Activated CD4-positive, alpha-beta T cell treated with anti-CD3 and anti-CD28 coated beads, Interleukin-2, amount 10 ng/mL, durations not matched to agents 24 days and 14 days (primary cell): ENCODE measurements at regions not wholly inside any gene's neighbourhood (a gene's known extent, or its start where the extent isn't known, plus 50 kb on each side); places are given as distances from the start of the nearest gene placed in this dataset.

Experiments
- DNase-seq: peaks from one replicate; pipeline ENCODE4 v3.0.0; 2022
- H3K27ac Mint-ChIP-seq: one replicate; pipeline ENCODE4 v1.8.0; 2022; ENCODE audit warnings: mild to moderate bottlenecking, mixed read lengths
- H3K27me3 Mint-ChIP-seq: one replicate; pipeline ENCODE4 v1.8.0; 2022; ENCODE audit warnings: mixed read lengths
- H3K36me3 Mint-ChIP-seq: one replicate; pipeline ENCODE4 v1.8.0; 2022; ENCODE audit warnings: low read depth, mild to moderate bottlenecking, mixed read lengths
- H3K4me1 Mint-ChIP-seq: one replicate; pipeline ENCODE4 v1.8.0; 2021; ENCODE audit warnings: mixed read lengths
- H3K4me3 Mint-ChIP-seq: one replicate; pipeline ENCODE4 v1.8.0; 2022; ENCODE audit warnings: mild to moderate bottlenecking, moderate library complexity, mixed read lengths
- H3K9me3 Mint-ChIP-seq: one replicate; pipeline ENCODE4 v1.8.0; 2021; ENCODE audit warnings: mixed read lengths
- intact Hi-C: fragments of 100-400 bp; cut with micrococcal nuclease; formaldehyde crosslinking; loops from one replicate; pipeline ENCODE4 v1.15.1; 2023

DNA sequence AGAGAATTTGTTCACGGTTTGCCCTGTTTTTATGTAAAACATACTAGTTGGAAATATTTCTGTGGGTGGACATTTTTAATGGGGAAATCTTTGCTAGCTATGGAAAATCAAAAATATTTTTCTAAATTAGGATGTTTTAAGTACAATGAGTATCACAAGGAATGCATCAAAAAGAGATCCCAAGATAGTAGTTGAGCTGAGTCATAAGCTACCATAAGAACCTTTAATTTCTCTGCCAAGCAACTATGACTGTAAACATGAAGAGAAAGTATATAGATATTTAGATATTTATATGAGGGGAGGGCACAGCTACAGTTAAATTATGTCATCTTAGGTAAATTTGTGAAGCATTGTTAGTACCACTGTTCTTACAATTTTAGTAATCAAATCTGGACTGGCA is 646.2 kb downstream of the XIRP2 start:
- Mint-ChIP-seq H3K27ac (no peak overlapping the region), H3K36me3 (no peaks in the 10 kb centered on the region), H3K9me3 (no peaks in the 10 kb centered on the region), H3K27me3 (no peaks in the 10 kb centered on the region), H3K4me3 (no peak overlapping the region), H3K4me1 (no peaks in the 10 kb centered on the region)
- intact Hi-C loops = no loop called here
- no peak for DNase-seq

DNA sequence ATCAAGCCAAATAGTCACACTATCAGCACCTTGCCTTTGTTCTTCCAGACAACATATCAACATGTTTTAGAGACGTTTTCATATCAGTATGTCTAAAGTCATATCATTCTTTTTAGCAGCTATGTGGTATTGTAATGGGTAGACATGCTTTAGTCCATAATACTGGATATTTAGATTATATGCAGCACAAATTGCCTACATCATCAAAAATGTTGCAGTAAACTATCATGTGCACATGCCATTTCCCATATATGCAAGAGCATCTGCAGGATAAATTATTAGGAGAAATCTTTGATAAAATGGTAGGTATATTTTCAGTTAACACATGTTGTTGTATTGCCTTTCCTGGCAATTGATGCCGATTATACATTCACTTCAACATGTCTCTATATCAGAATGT is 636.5 kb downstream of the XIRP2 start:
- Mint-ChIP-seq H3K36me3 (no peaks in the 10 kb centered on the region), H3K4me1 (no peaks in the 10 kb centered on the region), H3K27me3 (no peaks in the 10 kb centered on the region), H3K9me3 (no peaks in the 10 kb centered on the region), H3K27ac (no peak overlapping the region), H3K4me3 (no peak overlapping the region)
- DNase-seq = no peak
- intact Hi-C loops = no loop called here

DNA sequence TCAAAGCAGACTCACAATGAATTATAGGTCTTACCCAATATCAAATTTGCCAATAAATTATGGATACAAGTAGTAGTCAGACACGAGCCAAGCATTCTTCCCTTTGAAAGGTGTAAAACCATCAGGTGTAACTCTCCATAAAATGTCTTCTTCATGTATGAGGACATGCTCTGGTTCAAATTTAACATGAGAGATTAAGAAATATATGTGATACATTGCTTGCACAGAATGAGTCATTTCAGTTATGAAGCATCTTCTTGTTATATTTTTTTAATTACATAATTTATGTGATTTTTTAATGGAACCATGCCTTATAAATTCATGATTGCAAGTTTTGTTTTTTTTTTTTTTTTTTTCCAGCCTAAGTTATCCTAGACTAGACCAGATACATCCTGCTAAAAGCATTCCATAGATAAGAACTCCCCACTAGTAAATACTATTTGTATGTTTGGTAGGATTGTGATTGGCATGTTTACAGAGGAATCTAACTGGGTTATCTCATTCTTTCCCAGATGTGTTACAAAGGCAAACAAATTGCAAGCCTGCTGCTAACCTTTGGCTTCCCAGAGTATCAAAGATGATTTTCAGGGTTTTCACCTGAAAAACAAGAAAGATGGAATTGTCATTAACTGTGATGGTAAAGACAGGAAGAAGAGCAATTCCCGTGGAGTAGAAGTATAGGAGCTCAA is 621.9 kb downstream of the XIRP2 start:
- no peaks in the 10 kb centered on the region for H3K36me3 Mint-ChIP-seq

GRCh38 chr2:167509586-167509985 is 621.3 kb downstream of the XIRP2 start:
- intact Hi-C loops = no loop called here

More for the DNA sequence above, 621.9 kb downstream of the XIRP2 start:
- H3K9me3 Mint-ChIP-seq = no peaks in the 10 kb centered on the region
- H3K4me3 Mint-ChIP-seq = no peak overlapping the region
- no peak for DNase-seq
- H3K27ac Mint-ChIP-seq = no peak overlapping the region
- no peaks in the 10 kb centered on the region for H3K4me1 Mint-ChIP-seq
- intact Hi-C loops = no loop called here
- H3K27me3 Mint-ChIP-seq = no peaks in the 10 kb centered on the region

GRCh38 chr2:167508709-167509108 is 620.4 kb downstream of the XIRP2 start:
- Mint-ChIP-seq H3K4me3 (no peak overlapping the region), H3K27ac (no peak overlapping the region), H3K9me3 (no peaks in the 10 kb centered on the region), H3K4me1 (no peaks in the 10 kb centered on the region), H3K36me3 (no peaks in the 10 kb centered on the region), H3K27me3 (no peaks in the 10 kb centered on the region)
- DNase-seq = no peak
- intact Hi-C loops = no loop called here

More at GRCh38 chr2:167509586-167509985, 621.3 kb downstream of the XIRP2 start:
- Mint-ChIP-seq H3K9me3 (no peaks in the 10 kb centered on the region), H3K27me3 (no peaks in the 10 kb centered on the region), H3K4me1 (no peaks in the 10 kb centered on the region), H3K27ac (no peak overlapping the region), H3K4me3 (no peak overlapping the region), H3K36me3 (no peaks in the 10 kb centered on the region)
- DNase-seq = no peak

DNA sequence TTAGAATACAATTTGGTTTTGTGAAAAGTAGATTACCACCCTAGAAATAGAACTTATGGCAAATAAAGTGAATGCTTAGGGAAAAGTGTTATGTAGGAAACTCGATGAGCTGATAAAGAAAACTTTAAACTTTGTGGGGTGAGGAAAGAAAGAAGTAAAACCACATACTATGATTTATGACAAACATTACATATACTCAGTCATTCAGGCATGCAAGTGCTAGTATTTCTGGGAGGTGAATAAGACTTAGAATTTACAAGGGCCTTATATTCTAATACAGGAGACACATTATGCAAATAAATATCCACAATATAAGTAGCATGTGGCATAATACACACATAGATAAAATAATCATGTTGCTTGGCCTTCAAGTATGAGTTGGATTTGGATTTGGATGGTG is 618.1 kb downstream of the XIRP2 start:
- Mint-ChIP-seq H3K36me3 (no peaks in the 10 kb centered on the region), H3K27ac (no peak overlapping the region), H3K4me3 (no peak overlapping the region), H3K4me1 (no peaks in the 10 kb centered on the region), H3K27me3 (no peaks in the 10 kb centered on the region), H3K9me3 (no peaks in the 10 kb centered on the region)
- intact Hi-C loops = no loop called here
- DNase-seq = no peak

GRCh38 chr2:167504695-167505094 is 616.4 kb downstream of the XIRP2 start:
- intact Hi-C loops = no loop called here
- Mint-ChIP-seq H3K36me3 (no peaks in the 10 kb centered on the region), H3K4me3 (no peak overlapping the region), H3K27me3 (no peaks in the 10 kb centered on the region), H3K27ac (no peak overlapping the region), H3K9me3 (no peaks in the 10 kb centered on the region), H3K4me1 (no peaks in the 10 kb centered on the region)
- DNase-seq = no peak

DNA sequence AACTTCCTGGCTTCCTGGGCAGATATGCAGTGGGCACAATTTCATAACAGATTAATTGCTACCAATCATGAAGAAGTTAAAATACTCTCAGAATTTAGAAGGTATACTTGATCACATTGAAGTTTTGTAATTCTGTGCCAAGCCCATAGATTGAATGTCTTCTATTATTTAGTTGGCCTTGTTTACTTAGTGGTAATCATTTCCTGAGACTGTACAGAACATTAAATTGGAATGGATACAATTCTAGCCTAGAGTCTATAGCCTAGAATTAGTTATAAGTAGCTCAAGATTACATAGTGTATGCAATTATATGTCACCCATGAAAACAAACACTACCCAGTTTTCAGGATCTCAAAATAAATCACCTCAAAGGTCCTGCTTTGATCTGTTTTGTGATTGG is 615.8 kb downstream of the XIRP2 start:
- no peaks in the 10 kb centered on the region for H3K36me3 Mint-ChIP-seq
- DNase-seq = no peak
- no peak overlapping the region for H3K4me3 Mint-ChIP-seq
- no peaks in the 10 kb centered on the region for H3K4me1 Mint-ChIP-seq
- no peaks in the 10 kb centered on the region for H3K27me3 Mint-ChIP-seq
- H3K9me3 Mint-ChIP-seq = no peaks in the 10 kb centered on the region
- H3K27ac Mint-ChIP-seq = no peak overlapping the region
- intact Hi-C loops = no loop called here

DNA sequence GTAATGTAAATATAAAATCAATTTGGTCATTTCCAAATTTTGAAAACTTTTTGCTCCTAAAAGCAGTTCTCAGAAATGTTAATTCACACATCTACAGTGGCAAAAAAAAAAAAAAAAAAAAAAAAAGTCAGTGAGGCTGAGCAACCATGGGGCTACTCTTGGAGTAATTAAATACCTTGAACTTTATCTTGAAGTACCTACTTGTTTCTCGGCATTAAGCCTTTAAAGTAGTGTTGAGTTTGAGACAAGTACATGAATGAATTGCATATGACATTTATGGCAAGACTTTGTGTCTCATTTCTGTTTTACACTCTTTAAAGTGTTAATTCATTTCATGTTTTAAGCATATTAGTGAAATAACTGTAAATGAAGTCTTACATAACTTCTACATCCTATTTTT is 613.3 kb downstream of the XIRP2 start:
- Mint-ChIP-seq H3K36me3 (no peaks in the 10 kb centered on the region), H3K4me1 (no peaks in the 10 kb centered on the region), H3K4me3 (no peak overlapping the region), H3K9me3 (no peaks in the 10 kb centered on the region), H3K27ac (no peak overlapping the region), H3K27me3 (no peaks in the 10 kb centered on the region)
- intact Hi-C loops = no loop called here
- no peak for DNase-seq

GRCh38 chr2:167493862-167494261 is 605.6 kb downstream of the XIRP2 start:
- Mint-ChIP-seq H3K36me3 (no peaks in the 10 kb centered on the region), H3K27ac (no peak overlapping the region), H3K27me3 (no peaks in the 10 kb centered on the region), H3K9me3 (no peaks in the 10 kb centered on the region), H3K4me3 (no peak overlapping the region), H3K4me1 (no peaks in the 10 kb centered on the region)
- intact Hi-C loops = no loop called here
- no peak for DNase-seq

- Mint-ChIP-seq H3K36me3 (no peaks in the 10 kb centered on the region), H3K27me3 (no peaks in the 10 kb centered on the region), H3K9me3 (no peaks in the 10 kb centered on the region), H3K4me1 (no peaks in the 10 kb centered on the region), H3K27ac (no peak overlapping the region), H3K4me3 (no peak overlapping the region)
- intact Hi-C loops = no loop called here
- DNase-seq = no peak
Measured at GRCh38 chr2:167492486-167492885, 604.2 kb downstream of the XIRP2 start.

DNA sequence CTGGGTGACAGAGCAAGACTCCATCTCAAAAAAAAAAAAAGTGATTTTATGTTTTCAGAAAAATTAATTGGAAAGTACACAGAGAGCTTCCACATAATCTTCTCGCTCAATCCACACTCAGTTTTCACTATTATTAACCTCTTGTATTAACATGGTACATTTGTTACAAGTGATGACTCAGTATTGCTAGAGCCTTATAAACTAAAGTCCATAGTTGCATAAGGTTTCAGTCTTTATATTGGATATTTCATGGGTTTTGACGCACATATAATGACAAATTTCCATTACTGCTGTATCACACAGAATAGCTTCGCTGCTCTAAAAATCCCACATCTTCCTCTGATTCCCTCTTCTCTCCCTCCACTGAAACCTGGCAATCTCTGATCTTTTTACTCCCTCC is 603.5 kb downstream of the XIRP2 start:
- H3K4me1 Mint-ChIP-seq = no peaks in the 10 kb centered on the region
- H3K36me3 Mint-ChIP-seq = no peaks in the 10 kb centered on the region
- no peaks in the 10 kb centered on the region for H3K27me3 Mint-ChIP-seq
- intact Hi-C loops = no loop called here
- H3K27ac Mint-ChIP-seq = no peak overlapping the region
- DNase-seq = no peak
- H3K9me3 Mint-ChIP-seq = no peaks in the 10 kb centered on the region
- H3K4me3 Mint-ChIP-seq = no peak overlapping the region

DNA sequence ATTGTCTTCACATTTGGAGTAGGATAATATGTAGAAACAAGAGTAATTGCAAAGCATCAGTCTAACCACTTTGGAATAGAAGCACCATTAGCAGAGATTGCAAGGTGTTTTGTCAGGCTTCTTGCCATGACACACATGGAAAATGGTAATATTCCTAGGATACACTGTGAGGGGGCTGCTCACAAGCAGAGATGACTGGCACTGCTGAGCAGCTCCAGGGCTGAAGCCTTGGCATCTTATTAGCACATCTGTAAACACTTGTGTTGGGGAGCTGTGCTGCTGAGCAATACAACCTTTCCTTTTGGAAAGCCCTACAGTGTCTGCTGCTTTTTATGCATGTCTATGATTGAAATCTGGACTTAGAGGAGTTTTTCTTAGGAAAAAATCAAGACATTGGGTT is 602.2 kb downstream of the XIRP2 start:
- DNase-seq = no peak
- Mint-ChIP-seq H3K36me3 (no peaks in the 10 kb centered on the region), H3K27ac (no peak overlapping the region), H3K27me3 (no peaks in the 10 kb centered on the region), H3K4me1 (no peaks in the 10 kb centered on the region), H3K9me3 (no peaks in the 10 kb centered on the region), H3K4me3 (no peak overlapping the region)
- intact Hi-C loops = no loop called here

DNA sequence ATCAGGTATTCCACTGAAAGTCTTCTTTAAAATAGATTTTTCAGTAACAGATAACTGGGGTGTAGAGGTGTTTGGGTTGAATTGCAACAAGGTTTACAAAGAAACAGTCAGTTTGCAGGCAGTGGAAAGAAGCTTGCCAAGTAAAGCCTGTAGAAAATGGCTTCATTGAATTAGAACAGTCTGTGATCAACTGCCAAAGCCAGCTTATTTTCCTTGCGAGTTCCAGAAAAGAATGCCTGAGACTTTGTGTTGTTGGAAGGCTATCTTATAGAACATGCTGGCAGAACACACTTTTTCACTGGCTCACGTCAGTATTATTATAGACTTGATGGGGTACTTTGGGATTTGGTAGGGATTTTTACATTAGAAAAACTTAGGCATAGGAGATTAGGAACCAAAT is 601.0 kb downstream of the XIRP2 start:
- Mint-ChIP-seq H3K9me3 (no peaks in the 10 kb centered on the region), H3K4me1 (no peaks in the 10 kb centered on the region), H3K27ac (no peak overlapping the region), H3K4me3 (no peak overlapping the region), H3K36me3 (no peaks in the 10 kb centered on the region), H3K27me3 (no peaks in the 10 kb centered on the region)
- intact Hi-C loops = no loop called here
- DNase-seq = no peak

DNA sequence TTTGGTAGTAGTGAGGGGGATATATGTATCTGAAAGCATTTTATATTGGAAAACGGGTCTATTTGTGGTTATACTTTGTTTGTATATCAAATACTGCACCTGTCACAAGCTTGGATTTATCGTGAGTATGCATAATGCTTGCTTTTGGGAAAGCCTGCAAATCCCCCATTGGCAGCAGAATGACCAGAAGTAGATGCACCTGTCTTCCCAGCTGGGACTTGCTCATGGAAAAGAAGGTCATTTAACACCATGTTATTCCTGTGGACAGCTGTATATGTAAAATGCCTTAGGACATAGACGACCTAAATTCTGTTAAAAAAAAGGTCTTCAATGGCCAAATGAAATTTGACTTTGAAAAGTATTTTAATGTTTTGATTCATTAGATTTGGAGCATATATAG is 599.4 kb downstream of the XIRP2 start:
- DNase-seq = no peak
- no peak overlapping the region for H3K27ac Mint-ChIP-seq
- no peaks in the 10 kb centered on the region for H3K36me3 Mint-ChIP-seq
- no peak overlapping the region for H3K4me3 Mint-ChIP-seq
- no peaks in the 10 kb centered on the region for H3K4me1 Mint-ChIP-seq
- intact Hi-C loops = no loop called here
- no peaks in the 10 kb centered on the region for H3K9me3 Mint-ChIP-seq
- no peaks in the 10 kb centered on the region for H3K27me3 Mint-ChIP-seq
